Right atrium auricular region (tissue), 2 donors: ENCODE measurements at regions not wholly inside any gene's neighbourhood (a gene's known extent, or its start where the extent isn't known, plus 50 kb on each side); places are given as distances from the start of the nearest gene placed in this dataset.

Experiments used
- DNase-seq: peaks from one replicate; pipeline ENCODE4 v3.0.0-alpha.2; 2019; ENCODE audit warnings: low spot score
- H3K27ac ChIP-seq, 2 donors: fragments of 200-600 bp; sonication (generic); 1 replicate in 1 of 2; 2 replicates in 1 of 2; pipeline ENCODE4 v1.5.1; 2016 to 2019
- H3K27me3 ChIP-seq, 2 donors: fragments of 200-600 bp; sonication (generic); one replicate each; pipeline versions ENCODE4 v1.5.1 to v1.6.0; 2017 to 2019
- H3K36me3 ChIP-seq: fragments of 200-600 bp; sonication (generic); one replicate; pipeline ENCODE4 v1.5.1; 2016
- H3K4me1 ChIP-seq, 2 donors: fragments of 200-600 bp; sonication (generic); one replicate each; pipeline versions ENCODE4 v1.5.1 to v1.6.0; 2017 to 2019
- H3K4me3 ChIP-seq, 2 donors: fragments of 200-600 bp; sonication (generic); 1 replicate in 1 of 2; 2 replicates in 1 of 2; pipeline ENCODE4 v1.5.1; 2017 to 2019; ENCODE audit warnings: mild to moderate bottlenecking in 1 of 2, moderate library complexity in 1 of 2
- H3K9me3 ChIP-seq, 2 donors: fragments of 200-600 bp; sonication (generic); one replicate each; pipeline ENCODE4 v1.5.1; 2019
- CTCF ChIP-seq, 2 donors: fragments of 200-600 bp; sonication (generic); IDR thresholded peaks; one replicate each; pipeline ENCODE4 v1.5.1; 2019; ENCODE audit warnings: antibody characterized with exemption in 2 of 2

DNA sequence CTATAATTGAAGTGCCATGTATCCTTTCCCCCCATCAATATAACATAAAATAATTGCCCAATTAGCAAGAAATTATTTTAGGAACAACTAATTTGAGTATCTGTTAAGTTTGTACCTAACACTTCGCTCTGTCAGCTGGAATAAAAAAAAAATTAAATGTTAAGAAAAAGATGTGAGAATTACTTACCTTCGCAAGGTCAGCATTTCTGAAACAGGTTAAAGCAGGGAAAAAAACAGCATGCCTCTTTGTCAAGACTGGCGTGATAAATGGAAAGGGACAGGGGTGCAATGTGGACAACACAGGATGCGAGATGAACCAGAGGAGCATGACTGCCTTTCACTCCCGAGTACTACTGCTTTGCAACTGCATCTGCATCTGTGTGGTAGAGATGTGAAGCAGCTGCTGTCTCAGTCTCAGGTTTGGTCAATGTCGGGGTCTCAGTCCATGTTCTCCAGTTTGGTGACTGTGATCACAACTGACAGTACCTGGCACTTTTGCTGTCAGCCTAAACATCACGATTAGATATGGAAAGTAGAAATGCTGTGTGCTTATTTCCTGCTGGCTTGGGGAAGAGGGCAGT is 565.4 kb upstream of the LRRTM1 start:
- Histone ChIP-seq H3K4me1 (no peaks in the 10 kb centered on the region), H3K27ac (no peak overlapping the region), H3K9me3 (no peaks in the 10 kb centered on the region), H3K36me3 (no peaks in the 10 kb centered on the region), H3K27me3 (no peaks in the 10 kb centered on the region), H3K4me3 (no peak overlapping the region)
- no peak for TF ChIP-seq CTCF (IDR thresholded peaks at IDR 0.05)
- DNase-seq, result no peak

DNA sequence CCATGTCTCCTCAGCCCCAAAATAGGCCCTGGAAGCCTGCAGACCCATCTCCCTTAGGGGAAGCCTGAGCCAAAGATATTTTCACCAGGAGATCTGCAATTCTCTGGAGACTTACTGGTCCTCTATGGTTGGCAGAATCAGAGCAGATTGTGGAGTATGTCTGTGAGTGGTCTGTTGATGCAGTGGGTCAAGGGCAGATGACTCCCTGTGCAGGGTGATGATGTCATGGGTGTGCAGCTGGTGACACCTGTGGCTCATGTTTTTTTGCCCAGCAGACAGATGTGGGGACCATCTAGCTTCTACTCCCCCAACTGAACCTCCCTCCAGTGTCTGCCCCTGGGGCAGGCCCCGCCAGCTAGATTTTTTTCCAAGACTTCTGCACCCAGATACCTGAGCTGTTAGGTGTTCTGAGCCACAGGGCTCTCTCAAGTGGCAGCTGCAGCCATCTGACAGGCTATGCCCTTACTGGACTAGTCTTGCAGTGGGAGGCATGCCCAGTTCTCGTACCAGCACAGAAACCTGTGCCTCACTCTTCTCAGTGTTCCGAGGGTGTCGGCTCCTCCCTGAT is 558.7 kb upstream of the LRRTM1 start:
- no peak overlapping the region for H3K4me3 ChIP-seq
- TF ChIP-seq CTCF (IDR thresholded peaks at IDR 0.05), result no peak
- H3K36me3 ChIP-seq, result no peaks in the 10 kb centered on the region
- H3K9me3 ChIP-seq, result no peaks in the 10 kb centered on the region
- H3K4me1 ChIP-seq, result no peaks in the 10 kb centered on the region
- DNase-seq, result no peak
- H3K27me3 ChIP-seq, result no peaks in the 10 kb centered on the region
- no peak overlapping the region for H3K27ac ChIP-seq

GRCh38 chr2:80858965-80859364 is 554.4 kb upstream of the LRRTM1 start:
- no peak overlapping the region for H3K4me3 ChIP-seq
- H3K9me3 ChIP-seq, result no peaks in the 10 kb centered on the region
- H3K4me1 ChIP-seq, result no peaks in the 10 kb centered on the region
- no peak for TF ChIP-seq CTCF (IDR thresholded peaks at IDR 0.05)
- DNase-seq, result no peak
- no peaks in the 10 kb centered on the region for H3K36me3 ChIP-seq
- H3K27ac ChIP-seq, result no peak overlapping the region
- H3K27me3 ChIP-seq, result no peaks in the 10 kb centered on the region

- H3K4me1 ChIP-seq, result no peaks in the 10 kb centered on the region
- H3K27ac ChIP-seq, result no peak overlapping the region
- no peaks in the 10 kb centered on the region for H3K27me3 ChIP-seq
- TF ChIP-seq CTCF (IDR thresholded peaks at IDR 0.05), result no peak
- H3K9me3 ChIP-seq, result no peaks in the 10 kb centered on the region
- no peaks in the 10 kb centered on the region for H3K36me3 ChIP-seq
- DNase-seq, result no peak
- H3K4me3 ChIP-seq, result no peak overlapping the region
Observed at GRCh38 chr2:80856227-80856626, 551.7 kb upstream of the LRRTM1 start.

- no peaks in the 10 kb centered on the region for H3K9me3 ChIP-seq
- H3K27ac ChIP-seq, result no peak overlapping the region
- no peak for TF ChIP-seq CTCF (IDR thresholded peaks at IDR 0.05)
- no peaks in the 10 kb centered on the region for H3K27me3 ChIP-seq
- H3K36me3 ChIP-seq, result no peaks in the 10 kb centered on the region
- DNase-seq, result no peak
- H3K4me3 ChIP-seq, result no peak overlapping the region
- H3K4me1 ChIP-seq, result no peaks in the 10 kb centered on the region
Observed at GRCh38 chr2:80854831-80855230, 550.3 kb upstream of the LRRTM1 start.

- Histone ChIP-seq H3K27ac (no peak overlapping the region), H3K4me3 (no peak overlapping the region), H3K4me1 (no peaks in the 10 kb centered on the region), H3K9me3 (no peaks in the 10 kb centered on the region), H3K27me3 (no peaks in the 10 kb centered on the region), H3K36me3 (no peaks in the 10 kb centered on the region)
- no peak for TF ChIP-seq CTCF (IDR thresholded peaks at IDR 0.05)
- no peak for DNase-seq
Observed at GRCh38 chr2:80852808-80853139, 548.2 kb upstream of the LRRTM1 start.
